Nephron progenitor cell (in vitro differentiated cells): ENCODE measurements at regions not wholly inside any gene's neighbourhood (a gene's known extent, or its start where the extent isn't known, plus 50 kb on each side); places are given as distances from the start of the nearest gene placed in this dataset.

Experiments
- DNase-seq: peaks from one replicate; pipeline ENCODE4 v3.0.0; 2021
- H3K27ac Mint-ChIP-seq: 2 replicates; pipeline ENCODE4 v1.8.0; 2021; ENCODE audit warnings: mild to moderate bottlenecking, moderate library complexity, mixed read lengths
- H3K27me3 Mint-ChIP-seq: 2 replicates; pipeline ENCODE4 v1.8.0; 2021; ENCODE audit warnings: mild to moderate bottlenecking, low read depth, mixed read lengths; ENCODE audit not compliant: poor library complexity
- H3K36me3 Mint-ChIP-seq: 2 replicates; pipeline ENCODE4 v1.8.0; 2021; ENCODE audit warnings: low read depth, mixed read lengths
- H3K4me1 Mint-ChIP-seq: 2 replicates; pipeline ENCODE4 v1.8.0; 2021; ENCODE audit warnings: mixed read lengths
- H3K4me3 Mint-ChIP-seq: 2 replicates; pipeline ENCODE4 v1.8.0; 2021; ENCODE audit warnings: mild to moderate bottlenecking, moderate library complexity, mixed read lengths
- H3K9me3 Mint-ChIP-seq: 2 replicates; pipeline ENCODE4 v1.8.0; 2021; ENCODE audit warnings: mild to moderate bottlenecking, moderate library complexity, mixed read lengths
- TF ChIP-seq, protein P1 (sequence below): fragments of 200-600 bp; sonication (generic); IDR thresholded peaks from 2 replicates; pipeline ENCODE4 v1.5.0; 2021; ENCODE audit warnings: antibody characterized with exemption

DNA sequence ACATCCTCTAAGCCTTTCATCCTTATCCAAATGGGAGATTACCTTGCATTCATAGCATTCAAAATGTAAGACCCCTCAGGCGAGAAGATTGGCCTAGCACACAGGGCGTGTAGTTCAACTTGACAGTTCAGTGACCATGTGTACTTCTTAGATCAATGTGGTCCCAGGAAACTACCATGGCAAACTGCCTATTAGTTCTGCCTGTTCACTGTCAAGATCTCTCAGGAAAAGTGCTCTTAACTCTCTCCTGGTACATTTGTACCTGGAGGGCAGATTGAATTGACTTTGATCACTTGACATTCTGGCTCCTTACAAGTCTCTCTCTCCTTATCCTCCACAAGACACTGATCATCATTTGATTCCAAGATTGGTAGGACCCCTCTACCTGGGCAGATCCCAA is 122.4 kb downstream of the CDC7 start:
- Mint-ChIP-seq H3K9me3 (no peaks in the 10 kb centered on the region), H3K4me1 (no peaks in the 10 kb centered on the region), H3K27me3 (peaks cover 14% of the 10 kb centered on the region), H3K27ac (no peak overlapping the region), H3K4me3 (no peak overlapping the region), H3K36me3 (no peaks in the 10 kb centered on the region)
- TF ChIP-seq, protein P1, sequence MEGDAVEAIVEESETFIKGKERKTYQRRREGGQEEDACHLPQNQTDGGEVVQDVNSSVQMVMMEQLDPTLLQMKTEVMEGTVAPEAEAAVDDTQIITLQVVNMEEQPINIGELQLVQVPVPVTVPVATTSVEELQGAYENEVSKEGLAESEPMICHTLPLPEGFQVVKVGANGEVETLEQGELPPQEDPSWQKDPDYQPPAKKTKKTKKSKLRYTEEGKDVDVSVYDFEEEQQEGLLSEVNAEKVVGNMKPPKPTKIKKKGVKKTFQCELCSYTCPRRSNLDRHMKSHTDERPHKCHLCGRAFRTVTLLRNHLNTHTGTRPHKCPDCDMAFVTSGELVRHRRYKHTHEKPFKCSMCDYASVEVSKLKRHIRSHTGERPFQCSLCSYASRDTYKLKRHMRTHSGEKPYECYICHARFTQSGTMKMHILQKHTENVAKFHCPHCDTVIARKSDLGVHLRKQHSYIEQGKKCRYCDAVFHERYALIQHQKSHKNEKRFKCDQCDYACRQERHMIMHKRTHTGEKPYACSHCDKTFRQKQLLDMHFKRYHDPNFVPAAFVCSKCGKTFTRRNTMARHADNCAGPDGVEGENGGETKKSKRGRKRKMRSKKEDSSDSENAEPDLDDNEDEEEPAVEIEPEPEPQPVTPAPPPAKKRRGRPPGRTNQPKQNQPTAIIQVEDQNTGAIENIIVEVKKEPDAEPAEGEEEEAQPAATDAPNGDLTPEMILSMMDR: no peak
- DNase-seq: no peak

DNA sequence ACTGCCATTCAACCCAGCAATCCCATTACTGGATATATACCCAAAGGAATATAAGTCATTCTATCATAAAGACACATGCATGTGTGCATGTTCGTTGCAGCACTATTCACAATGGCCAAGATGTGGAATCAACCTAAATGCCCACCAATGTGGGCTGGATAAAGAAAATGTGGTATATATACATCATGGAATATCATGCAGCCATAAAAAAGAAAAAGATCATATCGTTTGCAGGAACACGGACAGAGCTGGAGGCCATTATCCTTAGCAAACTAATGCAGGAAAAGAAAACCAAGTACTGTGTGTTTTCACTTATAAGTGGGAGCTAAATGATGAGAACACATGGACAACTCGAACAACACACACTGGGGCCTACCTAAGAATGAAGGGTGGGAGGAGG is 123.7 kb downstream of the CDC7 start:
- Mint-ChIP-seq H3K27ac (no peak overlapping the region), H3K4me1 (no peaks in the 10 kb centered on the region), H3K27me3 (peaks cover 7% of the 10 kb centered on the region), H3K36me3 (no peaks in the 10 kb centered on the region), H3K4me3 (no peak overlapping the region), H3K9me3 (no peaks in the 10 kb centered on the region)
- TF ChIP-seq, protein P1: no peak
- DNase-seq: no peak
